Pancreas (tissue), 10 donors: ENCODE measurements at regions not wholly inside any gene's neighbourhood (a gene's known extent, or its start where the extent isn't known, plus 50 kb on each side); places are given as distances from the start of the nearest gene placed in this dataset.

Experiments used
- ATAC-seq, 4 donors: fragments of 200-7000 bp; cut with Tn5 transposase; one replicate each; pipeline versions ENCODE4 v1.8.0 to v1.9.1; 2020; ENCODE audit warnings: mild to moderate bottlenecking in 4 of 4, moderate library complexity in 4 of 4
- DNase-seq, 6 donors: peaks; one replicate each; pipeline ENCODE4 v3.0.0-alpha.2; 2020
- FAIRE-seq: peaks from 2 replicates; lab custom pipeline; 2012; peaks lifted over from hg19 to GRCh38; lab: Jason Lieb, UNC
- H3K27ac ChIP-seq, 4 donors: fragments of 200-600 bp; sonication (generic); 1 replicate in 3 of 4; 2 replicates in 1 of 4; pipeline versions ENCODE4 v1.5.0 to v1.8.0; 2020
- H3K27me3 ChIP-seq, 4 donors: fragments of 200-600 bp; one replicate each; pipeline ENCODE4 v1.8.0; 2021
- H3K36me3 ChIP-seq, 3 donors: fragments of 200-600 bp; sonication (generic) in 1 of 3; one replicate each; pipeline versions ENCODE4 v1.5.0 to v1.8.0; 2020 to 2021
- H3K4me1 ChIP-seq, 3 donors: fragments of 200-600 bp; one replicate each; pipeline ENCODE4 v1.8.0; 2021
- H3K4me3 ChIP-seq, 4 donors: fragments of 200-600 bp; sonication (generic) in 2 of 4; one replicate each; pipeline versions ENCODE4 v1.5.0 to v1.8.0; 2020 to 2021
- H3K9me3 ChIP-seq, 4 donors: fragments of 200-600 bp; one replicate each; pipeline ENCODE4 v1.8.0; 2021
- WGBS, 2 donors: extraction: QIAGEN DNeasy Blood & Tissue Kit; methylation state at CpG; one replicate each; pipeline ENCODE4 v1.1.7; 2013; 5-methylcytosine and 5-hydroxymethylcytosine counted together
- intact Hi-C, 3 donors: fragments of 100-400 bp; cut with DNase I; formaldehyde crosslinking; loops; one replicate each; pipeline versions ENCODE4 v1.11.1 to v1.14.2; 2022
- TF ChIP-seq, protein P1 (sequence below), 4 donors: fragments of 200-600 bp; sonication (generic) in 3 of 4; IDR thresholded peaks; one replicate each; pipeline versions ENCODE4 v1.5.0 to v1.8.0; 2021; ENCODE audit warnings: antibody characterized with exemption in 4 of 4
- donor health status: healthy with polysubstance abuse.
- donor health status: DM: no; HTN: no; CAD: no; lungs with moderate emphysema.
- donor health status: DM: no; HTN: no; CAD: no.
- donor health status: control.
- donor health status: control.
- donor health status: Bipolar disorder and iron deficiency.
- donor health status: DM: yes; HTN: yes; CAD: no.
- donor health status: DM: no; HTN: no; CAD: no.
- donor health status: DM: no; HTN: no; CAD: no.
- donor health status: DM: yes; HTN: yes; CAD: no.

DNA sequence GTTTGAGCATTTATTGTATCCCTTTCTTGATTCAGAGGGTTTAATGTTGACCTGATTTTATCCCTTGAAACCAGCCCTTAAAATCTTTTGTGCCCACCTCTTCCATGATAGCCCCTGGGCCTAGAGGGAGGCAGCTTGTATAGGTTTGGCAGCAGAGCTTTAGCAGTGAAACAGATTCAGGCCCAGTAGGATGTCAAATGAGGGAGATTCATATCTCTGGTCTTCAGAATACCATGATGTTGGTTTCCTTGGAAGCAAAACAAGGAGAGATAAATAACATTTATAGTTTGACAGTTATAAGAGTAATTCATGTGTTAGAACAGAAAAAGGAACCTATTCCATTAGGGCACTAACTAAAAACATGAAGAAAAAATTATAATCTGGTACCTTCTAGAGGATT is 649.2 kb downstream of the METTL4 start:
- Histone ChIP-seq H3K4me1 (no peaks in the 10 kb centered on the region), H3K36me3 (no peaks in the 10 kb centered on the region), H3K27me3 (no peaks in the 10 kb centered on the region), H3K4me3 (no peak overlapping the region), H3K9me3 (no peaks in the 10 kb centered on the region), H3K27ac (no peak overlapping the region)
- no peak for ATAC-seq
- no peak for DNase-seq
- intact Hi-C loops, result no loop called here
- TF ChIP-seq, protein P1, sequence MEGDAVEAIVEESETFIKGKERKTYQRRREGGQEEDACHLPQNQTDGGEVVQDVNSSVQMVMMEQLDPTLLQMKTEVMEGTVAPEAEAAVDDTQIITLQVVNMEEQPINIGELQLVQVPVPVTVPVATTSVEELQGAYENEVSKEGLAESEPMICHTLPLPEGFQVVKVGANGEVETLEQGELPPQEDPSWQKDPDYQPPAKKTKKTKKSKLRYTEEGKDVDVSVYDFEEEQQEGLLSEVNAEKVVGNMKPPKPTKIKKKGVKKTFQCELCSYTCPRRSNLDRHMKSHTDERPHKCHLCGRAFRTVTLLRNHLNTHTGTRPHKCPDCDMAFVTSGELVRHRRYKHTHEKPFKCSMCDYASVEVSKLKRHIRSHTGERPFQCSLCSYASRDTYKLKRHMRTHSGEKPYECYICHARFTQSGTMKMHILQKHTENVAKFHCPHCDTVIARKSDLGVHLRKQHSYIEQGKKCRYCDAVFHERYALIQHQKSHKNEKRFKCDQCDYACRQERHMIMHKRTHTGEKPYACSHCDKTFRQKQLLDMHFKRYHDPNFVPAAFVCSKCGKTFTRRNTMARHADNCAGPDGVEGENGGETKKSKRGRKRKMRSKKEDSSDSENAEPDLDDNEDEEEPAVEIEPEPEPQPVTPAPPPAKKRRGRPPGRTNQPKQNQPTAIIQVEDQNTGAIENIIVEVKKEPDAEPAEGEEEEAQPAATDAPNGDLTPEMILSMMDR (IDR thresholded peaks at IDR 0.05), result no peak
- no peak for FAIRE-seq

DNA sequence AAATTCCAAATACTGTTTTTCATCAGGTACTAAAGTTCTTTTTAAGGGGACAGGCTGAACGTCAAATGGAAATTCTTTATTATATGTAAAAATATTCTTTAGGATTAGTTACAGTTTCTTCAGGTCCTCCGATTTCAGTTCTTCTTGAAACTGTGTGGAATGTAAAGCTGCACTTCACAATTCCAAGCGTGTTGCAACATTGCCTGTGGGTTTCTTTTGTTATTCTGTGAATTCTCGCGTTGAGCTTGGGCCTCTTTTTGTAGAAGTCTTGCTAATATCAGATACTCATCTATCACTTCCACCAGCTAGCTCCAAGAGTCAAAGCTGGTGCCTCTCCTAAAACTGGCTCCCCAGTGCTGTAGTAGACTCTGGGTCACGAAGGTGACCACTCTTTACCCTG is 642.6 kb downstream of the METTL4 start:
- Histone ChIP-seq H3K9me3 (no peaks in the 10 kb centered on the region), H3K4me1 (no peaks in the 10 kb centered on the region), H3K27ac (no peak overlapping the region), H3K4me3 (no peak overlapping the region), H3K36me3 (no peaks in the 10 kb centered on the region), H3K27me3 (no peaks in the 10 kb centered on the region)
- intact Hi-C loops, result no loop called here
- FAIRE-seq (no peak), ATAC-seq (no peak), DNase-seq (no peak)
- WGBS, 2 donors, result 51 to 74% methylated on average over 6 of the region's 6 CpGs
- TF ChIP-seq, protein P1 (IDR thresholded peaks at IDR 0.05), result no peak

DNA sequence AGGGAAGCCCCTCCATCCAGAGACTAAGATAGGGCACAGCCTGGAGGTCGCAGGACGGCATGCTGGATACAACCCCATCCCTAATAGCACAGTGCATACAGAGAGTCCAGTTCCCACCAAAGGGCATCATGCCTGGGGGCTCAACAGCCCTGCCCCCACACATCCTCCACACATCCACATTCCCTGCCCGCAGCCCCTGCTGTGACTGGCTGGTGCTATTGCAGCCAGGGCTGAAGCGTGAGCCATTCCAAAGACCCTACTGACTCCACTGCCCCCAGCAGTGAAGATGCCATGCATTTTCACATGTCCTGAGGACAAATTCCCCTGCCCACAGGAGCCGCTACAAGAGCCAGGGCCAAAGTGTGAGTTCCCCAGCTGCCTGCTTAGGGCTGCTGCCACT is 641.6 kb downstream of the METTL4 start:
- H3K36me3 ChIP-seq, result no peaks in the 10 kb centered on the region
- no peak overlapping the region for H3K27ac ChIP-seq
- H3K4me1 ChIP-seq, result no peaks in the 10 kb centered on the region
- FAIRE-seq, result no peak
- 78 to 92% methylated on average over 5 of the region's 5 CpGs for WGBS, 2 donors
- intact Hi-C loops, result no loop called here
- no peak overlapping the region for H3K4me3 ChIP-seq
- H3K9me3 ChIP-seq, result no peaks in the 10 kb centered on the region
- TF ChIP-seq, protein P1 (IDR thresholded peaks at IDR 0.05), result no peak
- ATAC-seq, result no peak
- DNase-seq, result no peak
- no peaks in the 10 kb centered on the region for H3K27me3 ChIP-seq

DNA sequence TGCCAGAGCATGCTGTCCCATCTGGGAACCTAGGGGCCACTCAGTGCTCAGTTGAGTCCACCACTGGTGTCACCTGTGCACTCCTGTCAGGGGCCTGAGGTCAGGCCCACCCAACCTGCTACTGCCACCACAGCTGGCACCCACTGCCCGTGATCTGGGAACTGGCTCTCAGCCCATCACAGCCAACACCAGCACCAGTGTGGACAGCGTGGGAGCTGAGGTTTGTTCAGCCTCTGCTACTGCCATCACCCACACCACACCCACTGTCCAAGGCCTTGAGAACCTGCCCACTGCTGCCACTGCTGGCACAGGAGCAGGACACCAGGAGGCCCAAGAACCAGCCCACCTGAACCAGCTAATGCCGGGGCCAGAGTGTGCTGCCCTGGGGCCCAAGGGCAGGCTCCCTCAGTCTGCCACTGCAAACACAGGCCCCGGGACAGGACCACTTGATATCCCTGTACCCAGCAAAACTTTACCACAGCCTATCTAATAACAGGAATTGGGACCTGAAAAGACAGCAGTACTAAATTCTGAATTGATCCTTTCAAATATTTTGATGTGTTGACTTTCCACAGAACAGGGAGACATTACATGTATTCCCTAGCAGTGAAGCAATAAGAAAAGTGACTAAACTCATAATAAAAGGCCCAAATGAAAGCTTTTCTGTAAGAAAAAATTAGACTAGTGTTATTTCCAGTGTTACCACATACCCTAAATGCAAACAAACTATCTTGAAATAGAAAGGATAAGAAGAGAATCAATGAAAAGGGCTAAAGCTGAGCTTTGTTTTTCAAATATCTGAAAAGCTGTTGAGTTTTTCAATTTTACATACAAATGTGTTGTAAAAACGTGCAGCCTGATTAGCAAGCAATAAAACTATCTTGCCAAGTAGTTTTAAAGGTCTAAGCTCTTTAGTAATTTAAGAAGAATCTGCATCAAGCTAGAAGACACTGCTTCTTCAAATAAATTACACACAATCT is 640.7 kb downstream of the METTL4 start:
- no peak for FAIRE-seq
- H3K27me3 ChIP-seq, result no peaks in the 10 kb centered on the region
- no peak for DNase-seq
- WGBS, 2 donors, result 52 to 63% methylated on average over 5 of the region's 5 CpGs
- H3K4me1 ChIP-seq, result no peaks in the 10 kb centered on the region
- no peaks in the 10 kb centered on the region for H3K9me3 ChIP-seq
- ATAC-seq, result no peak
- intact Hi-C loops, result no loop called here
- TF ChIP-seq, protein P1 (IDR thresholded peaks at IDR 0.05), result no peak
- H3K36me3 ChIP-seq, result no peaks in the 10 kb centered on the region
- H3K4me3 ChIP-seq, result no peak overlapping the region
- H3K27ac ChIP-seq, result no peak overlapping the region

GRCh38 chr18:1952486-1952885 is 618.8 kb downstream of the METTL4 start:
- Histone ChIP-seq H3K36me3 (no peaks in the 10 kb centered on the region), H3K9me3 (no peaks in the 10 kb centered on the region), H3K4me3 (no peak overlapping the region), H3K27me3 (no peaks in the 10 kb centered on the region), H3K4me1 (no peaks in the 10 kb centered on the region), H3K27ac (no peak overlapping the region)
- ATAC-seq (no peak), FAIRE-seq (no peak), DNase-seq (no peak)
- intact Hi-C loops, result no loop called here
- WGBS, 2 donors, result 57 to 72% methylated on average over 5 of the region's 5 CpGs
- TF ChIP-seq, protein P1 (IDR thresholded peaks at IDR 0.05), result no peak
